Ishikawa (cell line): ENCODE measurements at regions not wholly inside any gene's neighbourhood (a gene's known extent, or its start where the extent isn't known, plus 50 kb on each side); places are given as distances from the start of the nearest gene placed in this dataset.

Experiments used
- CEBPB ChIP-seq: IDR thresholded peaks from 2 replicates; pipeline ENCODE4 v1.6.1; 2012
- CREB1 ChIP-seq: IDR thresholded peaks from 2 replicates; pipeline ENCODE4 v1.6.1; 2012; ENCODE audit warnings: low read depth
- EGR1 ChIP-seq: IDR thresholded peaks from 2 replicates; pipeline ENCODE4 v1.6.1; 2012
- FOXM1 ChIP-seq: IDR thresholded peaks from 2 replicates; pipeline ENCODE4 v1.6.1; 2012; ENCODE audit warnings: low read depth, borderline replicate concordance
- USF1 ChIP-seq: IDR thresholded peaks from 2 replicates; pipeline ENCODE4 v1.6.1; 2012
- ZBTB7A ChIP-seq: IDR thresholded peaks from 2 replicates; pipeline ENCODE4 v1.6.1; 2012; ENCODE audit warnings: low read depth
- TF ChIP-seq, protein P1 (sequence below): IDR thresholded peaks from 2 replicates; pipeline ENCODE4 v1.6.1; 2012
- TF ChIP-seq, protein P2 (sequence below): IDR thresholded peaks from 2 replicates; pipeline ENCODE4 v1.6.1; 2012; ENCODE audit warnings: low read depth, mild to moderate bottlenecking

DNA sequence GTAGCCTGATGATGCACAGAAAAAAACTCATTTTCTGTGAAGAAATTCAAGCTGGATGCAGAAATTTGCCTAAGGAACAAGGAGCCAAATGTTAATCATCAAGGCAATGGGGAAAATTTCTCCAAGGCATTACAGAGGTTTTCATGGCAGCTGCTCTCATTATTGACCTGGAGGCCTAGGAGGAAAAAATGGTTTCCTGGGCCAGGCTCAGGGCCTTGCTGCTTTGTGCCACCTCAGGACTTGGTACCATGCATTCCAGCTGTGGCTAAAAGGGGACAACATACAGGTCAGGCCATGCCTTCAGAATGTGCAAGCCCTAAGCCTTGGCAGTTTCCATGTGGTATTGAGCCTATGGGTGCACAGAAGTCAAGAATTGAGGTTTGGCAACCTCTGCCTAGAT lies 1320.1 kb upstream of the MIR17HG start:
- TF ChIP-seq EGR1 (no peak), FOXM1 (no peak), USF1 (no peak), CEBPB (no peak), CREB1 (no peak), ZBTB7A (no peak)
- TF ChIP-seq, protein P1, sequence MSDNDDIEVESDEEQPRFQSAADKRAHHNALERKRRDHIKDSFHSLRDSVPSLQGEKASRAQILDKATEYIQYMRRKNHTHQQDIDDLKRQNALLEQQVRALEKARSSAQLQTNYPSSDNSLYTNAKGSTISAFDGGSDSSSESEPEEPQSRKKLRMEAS: no peak
- TF ChIP-seq, protein P2, sequence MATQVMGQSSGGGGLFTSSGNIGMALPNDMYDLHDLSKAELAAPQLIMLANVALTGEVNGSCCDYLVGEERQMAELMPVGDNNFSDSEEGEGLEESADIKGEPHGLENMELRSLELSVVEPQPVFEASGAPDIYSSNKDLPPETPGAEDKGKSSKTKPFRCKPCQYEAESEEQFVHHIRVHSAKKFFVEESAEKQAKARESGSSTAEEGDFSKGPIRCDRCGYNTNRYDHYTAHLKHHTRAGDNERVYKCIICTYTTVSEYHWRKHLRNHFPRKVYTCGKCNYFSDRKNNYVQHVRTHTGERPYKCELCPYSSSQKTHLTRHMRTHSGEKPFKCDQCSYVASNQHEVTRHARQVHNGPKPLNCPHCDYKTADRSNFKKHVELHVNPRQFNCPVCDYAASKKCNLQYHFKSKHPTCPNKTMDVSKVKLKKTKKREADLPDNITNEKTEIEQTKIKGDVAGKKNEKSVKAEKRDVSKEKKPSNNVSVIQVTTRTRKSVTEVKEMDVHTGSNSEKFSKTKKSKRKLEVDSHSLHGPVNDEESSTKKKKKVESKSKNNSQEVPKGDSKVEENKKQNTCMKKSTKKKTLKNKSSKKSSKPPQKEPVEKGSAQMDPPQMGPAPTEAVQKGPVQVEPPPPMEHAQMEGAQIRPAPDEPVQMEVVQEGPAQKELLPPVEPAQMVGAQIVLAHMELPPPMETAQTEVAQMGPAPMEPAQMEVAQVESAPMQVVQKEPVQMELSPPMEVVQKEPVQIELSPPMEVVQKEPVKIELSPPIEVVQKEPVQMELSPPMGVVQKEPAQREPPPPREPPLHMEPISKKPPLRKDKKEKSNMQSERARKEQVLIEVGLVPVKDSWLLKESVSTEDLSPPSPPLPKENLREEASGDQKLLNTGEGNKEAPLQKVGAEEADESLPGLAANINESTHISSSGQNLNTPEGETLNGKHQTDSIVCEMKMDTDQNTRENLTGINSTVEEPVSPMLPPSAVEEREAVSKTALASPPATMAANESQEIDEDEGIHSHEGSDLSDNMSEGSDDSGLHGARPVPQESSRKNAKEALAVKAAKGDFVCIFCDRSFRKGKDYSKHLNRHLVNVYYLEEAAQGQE: no peak
